ENCODE measurements at regions not wholly inside any gene's neighbourhood (a gene's known extent, or its start where the extent isn't known, plus 50 kb on each side); places are given as distances from the start of the nearest gene placed in this dataset.

DNA sequence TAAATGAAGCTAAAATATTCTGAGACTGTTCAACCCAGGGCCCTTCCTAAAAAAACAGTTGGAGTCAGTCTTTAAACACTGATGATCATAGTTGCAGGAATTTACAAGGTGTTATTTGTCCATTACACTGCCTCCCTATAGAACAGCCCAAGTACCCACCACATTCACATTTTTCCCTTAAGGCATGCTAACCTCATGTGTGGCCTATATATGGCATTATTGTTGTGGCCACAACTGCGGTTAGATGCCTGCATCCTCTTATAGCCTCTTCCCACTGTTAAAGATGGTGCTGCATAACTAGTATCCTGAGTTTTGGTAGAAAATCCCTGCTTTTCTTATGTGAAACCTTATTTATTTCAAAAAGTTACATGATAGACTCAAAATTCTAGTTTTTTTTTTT is 287.9 kb upstream of the SEMA3A start:
- DNase-seq (ENCODE audit: low spot score), result peak; percentile 49

DNA sequence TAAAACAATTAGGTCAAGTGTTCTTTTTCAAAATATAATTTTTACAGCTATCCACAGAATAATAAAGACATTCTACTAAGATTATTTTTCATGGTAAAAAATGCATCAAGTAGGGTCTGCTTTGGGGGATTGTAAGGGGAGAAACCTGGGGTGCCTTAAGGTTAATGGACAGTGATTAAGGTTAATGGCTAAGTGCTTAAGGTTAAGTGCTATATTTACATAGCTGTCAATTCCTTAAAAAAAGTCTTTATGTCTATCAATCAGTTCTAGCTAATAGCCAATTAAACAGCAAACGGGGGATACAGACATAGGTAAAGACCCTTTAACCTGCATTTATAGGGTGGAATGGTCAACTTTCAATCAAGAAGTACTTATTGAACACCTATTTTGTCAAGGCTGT is 284.5 kb upstream of the SEMA3A start:
- no peak for DNase-seq (ENCODE audit: low spot score)

DNA sequence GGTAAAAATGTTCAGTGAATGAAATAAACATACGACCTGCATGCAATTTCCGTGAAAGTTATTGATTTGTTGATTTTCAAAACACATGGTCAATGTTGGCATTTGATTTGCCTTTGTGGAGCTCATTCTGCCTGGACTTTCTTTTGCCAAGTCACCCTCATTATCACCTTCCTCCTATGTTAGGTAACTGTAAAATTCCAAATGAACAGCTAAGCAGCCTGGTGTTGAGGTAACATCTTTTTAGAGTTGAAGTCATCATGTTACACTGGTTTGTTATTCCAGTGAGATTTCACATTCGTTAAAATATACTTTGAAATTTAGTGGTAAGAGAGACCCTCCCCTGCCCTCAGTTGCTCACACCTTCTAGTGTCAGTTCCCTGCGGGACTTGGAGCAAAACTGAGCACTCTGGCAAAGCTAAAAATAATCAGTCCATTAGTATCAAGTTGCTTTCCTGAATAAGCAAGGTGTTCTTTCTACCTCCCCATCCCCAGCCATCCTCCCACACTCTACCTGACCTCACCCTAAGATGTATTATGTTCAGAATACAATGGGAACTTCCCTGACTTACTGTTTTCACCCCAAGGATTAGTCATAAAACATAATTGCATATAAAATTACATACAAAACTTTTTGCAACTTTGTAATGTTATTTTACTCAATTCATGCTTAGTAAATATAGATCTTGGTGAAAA is 283.3 kb upstream of the SEMA3A start:
- DNase-seq (ENCODE audit: low spot score), result no peak

DNA sequence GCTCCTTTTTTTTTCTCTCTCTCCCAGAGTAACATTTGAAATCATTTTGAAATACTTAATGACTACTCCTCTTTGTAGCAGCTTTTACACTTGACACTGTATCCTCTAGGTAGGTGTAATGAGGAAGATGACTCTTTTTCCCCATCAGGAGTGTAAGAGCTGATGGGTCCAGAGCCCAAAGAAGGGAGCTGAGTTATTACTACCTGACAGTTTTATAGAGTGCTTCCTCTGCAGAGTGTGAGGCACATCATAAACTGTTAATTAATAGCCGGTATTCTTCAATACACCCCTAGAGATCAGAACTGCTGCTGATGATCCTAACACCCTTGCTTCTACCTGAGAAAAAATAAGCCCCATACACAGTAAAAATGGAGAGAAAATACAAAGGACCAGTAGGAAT is 279.8 kb upstream of the SEMA3A start:
- DNase-seq (ENCODE audit: low spot score), result no peak

DNA sequence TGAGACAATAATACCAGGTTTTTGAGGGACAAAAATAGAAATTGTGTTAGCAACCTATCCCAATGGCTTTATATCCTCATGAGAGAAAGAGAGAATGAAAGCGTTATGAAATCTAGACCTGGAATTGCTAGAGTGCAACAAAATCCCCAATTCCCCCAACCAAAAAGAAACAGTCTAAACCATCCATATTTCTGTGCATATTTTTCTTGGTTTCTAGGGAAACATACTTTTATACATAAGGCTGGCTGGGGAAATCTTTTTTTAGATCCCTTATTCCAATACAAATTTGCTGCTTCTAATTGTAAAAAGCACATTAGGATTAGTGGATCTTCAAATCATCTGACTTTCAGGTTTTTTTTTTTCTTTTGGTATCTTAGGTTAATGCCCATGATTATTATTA is 277.0 kb upstream of the SEMA3A start:
- no peak for DNase-seq (ENCODE audit: low spot score)

DNA sequence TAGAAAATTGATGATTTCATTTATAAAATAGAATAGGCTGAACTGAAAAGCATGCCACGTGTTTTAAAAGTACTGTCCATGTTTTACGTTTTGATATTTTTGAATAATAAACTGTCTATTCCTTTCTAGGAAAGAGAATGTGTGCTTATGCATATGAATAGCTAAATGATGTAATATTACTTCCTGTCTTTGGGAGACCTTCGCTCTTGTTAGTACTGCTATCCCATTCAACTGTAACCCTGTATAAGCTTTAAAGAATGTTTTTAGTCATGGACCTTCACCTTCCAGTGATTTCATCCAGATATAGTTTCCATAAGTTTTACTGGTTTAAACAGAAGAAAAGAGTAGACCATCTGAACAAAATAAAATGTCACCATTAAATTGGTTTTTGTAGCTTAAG is 274.4 kb upstream of the SEMA3A start:
- no peak for DNase-seq (ENCODE audit: low spot score)

DNA sequence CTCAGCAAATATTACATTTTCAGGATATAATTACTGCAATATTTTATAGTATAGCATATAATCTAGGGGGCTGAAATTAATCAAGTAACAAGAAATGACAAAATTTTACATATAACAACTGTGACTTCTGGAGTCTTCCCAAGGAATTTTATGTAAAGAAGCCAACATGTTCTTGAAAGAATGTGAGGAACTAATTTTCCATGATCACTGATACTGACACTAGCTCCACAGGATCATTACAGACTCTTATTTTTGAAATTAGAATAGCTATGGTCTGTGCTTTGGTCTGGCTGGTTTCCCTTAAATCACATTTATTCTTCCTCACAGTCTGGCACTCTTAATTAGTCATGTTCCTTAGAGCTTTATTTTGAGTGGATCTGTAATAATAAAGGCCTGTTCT is 267.7 kb upstream of the SEMA3A start:
- DNase-seq (ENCODE audit: low spot score), result no peak

DNA sequence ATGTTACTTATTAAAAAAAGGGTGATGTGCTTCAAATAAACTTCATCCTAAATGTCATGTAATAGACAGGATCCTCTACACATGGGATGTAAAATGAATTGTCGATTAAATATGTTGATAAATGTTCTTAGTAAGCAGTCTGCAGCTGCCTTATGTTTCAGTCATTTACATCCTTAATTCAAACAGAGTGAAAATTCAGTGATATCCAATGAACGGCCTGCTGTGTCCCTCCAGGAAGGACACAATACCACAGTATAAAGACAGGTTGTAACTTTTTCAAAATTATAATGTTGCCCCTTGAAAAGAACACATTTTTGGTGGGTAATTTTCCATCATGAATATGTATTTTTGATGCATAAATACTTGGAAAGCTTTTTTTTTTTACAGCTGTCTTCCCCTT is 266.5 kb upstream of the SEMA3A start:
- no peak for DNase-seq (ENCODE audit: low spot score)

DNA sequence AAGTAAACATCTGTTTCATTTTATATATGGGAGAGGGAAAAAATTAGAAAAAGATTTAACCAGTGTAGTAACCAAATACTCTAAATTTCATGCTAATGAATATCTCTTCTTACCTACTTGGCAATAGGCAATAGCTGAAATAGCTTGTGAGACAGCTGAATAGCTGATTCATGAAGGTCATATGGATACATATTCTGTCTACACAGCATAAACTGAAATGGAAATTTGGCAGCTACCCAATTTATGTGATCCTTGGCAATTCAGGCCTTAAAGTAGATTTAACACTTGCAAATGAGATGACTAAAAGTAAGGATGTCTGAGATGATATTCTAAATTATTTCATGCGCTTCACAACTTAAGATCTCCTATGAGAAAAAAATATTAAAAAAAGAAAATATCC is 261.2 kb upstream of the SEMA3A start:
- DNase-seq (ENCODE audit: low spot score), result no peak

DNA sequence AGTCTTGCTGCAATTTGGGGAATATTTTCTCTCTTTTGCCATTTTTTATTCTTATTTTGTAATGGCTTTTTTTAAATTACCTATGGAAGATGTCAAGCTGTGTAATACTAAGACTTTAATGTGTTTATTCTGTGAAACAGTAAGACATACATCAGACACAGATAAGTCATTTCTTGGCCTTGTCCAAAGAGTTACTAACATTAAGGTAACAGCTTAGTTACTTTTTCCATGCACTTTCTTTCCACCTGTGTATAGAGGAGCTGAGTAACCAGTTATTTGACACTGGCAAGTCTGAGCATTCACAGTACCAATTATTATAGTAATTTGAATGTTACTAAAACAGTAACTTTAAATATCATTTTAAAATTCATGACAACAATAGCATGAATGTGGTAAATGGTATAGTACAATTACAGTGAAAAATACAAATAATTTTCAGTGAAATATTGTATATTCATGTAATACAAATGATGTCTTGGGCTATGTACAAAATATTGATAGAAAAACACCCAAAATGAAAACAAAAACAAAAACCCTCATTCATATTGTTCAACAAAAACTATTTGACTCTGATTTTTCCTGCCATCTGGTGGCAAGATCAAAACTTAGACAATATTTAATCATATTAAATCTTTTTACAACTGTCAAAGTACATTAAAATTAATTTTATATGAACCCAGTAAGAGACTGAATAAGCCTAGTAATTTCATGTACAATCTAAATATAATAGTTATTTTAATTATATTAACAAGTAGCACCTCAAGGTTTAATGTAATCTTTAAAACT is 259.8 kb upstream of the SEMA3A start:
- no peak for DNase-seq (ENCODE audit: low spot score)

DNA sequence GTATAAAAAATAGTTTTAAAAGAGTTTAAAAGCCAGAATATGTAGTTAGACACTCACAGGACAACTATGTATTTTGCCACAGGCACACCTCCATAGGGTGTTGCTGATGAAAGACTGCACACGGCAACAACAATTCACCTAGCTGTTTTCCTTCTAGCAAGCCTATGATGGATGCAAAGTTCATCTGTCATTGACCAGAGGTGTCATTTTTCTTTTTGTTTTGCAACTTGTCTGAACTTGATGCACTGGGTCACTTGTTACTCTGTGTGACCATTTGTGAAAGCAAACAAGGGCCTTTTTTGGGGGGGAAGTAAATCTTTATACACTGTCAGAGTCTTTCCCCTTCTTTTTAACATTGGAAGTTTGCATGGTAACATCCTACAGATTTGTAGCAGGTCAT is 258.0 kb upstream of the SEMA3A start:
- DNase-seq (ENCODE audit: low spot score), result no peak

DNA sequence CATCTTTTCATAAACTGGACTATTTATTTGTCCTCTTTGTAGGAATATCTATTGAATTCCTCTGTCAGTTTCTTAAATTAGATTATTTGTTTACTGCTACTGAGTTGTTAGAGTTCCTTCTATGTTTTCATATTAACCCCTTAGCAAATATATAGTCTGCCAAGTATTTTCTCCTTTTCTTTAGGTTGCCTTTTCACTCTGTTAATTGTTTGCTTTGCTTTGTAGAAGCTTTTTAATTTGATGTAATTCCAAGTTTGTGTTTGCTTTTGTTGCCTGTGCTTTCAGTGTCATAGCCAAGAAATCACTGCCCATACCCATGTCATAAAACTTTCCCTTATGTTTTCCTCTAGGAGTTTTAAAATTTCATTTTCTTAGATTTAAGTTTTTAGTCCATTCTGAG is 256.2 kb upstream of the SEMA3A start:
- no peak for DNase-seq (ENCODE audit: low spot score)

DNA sequence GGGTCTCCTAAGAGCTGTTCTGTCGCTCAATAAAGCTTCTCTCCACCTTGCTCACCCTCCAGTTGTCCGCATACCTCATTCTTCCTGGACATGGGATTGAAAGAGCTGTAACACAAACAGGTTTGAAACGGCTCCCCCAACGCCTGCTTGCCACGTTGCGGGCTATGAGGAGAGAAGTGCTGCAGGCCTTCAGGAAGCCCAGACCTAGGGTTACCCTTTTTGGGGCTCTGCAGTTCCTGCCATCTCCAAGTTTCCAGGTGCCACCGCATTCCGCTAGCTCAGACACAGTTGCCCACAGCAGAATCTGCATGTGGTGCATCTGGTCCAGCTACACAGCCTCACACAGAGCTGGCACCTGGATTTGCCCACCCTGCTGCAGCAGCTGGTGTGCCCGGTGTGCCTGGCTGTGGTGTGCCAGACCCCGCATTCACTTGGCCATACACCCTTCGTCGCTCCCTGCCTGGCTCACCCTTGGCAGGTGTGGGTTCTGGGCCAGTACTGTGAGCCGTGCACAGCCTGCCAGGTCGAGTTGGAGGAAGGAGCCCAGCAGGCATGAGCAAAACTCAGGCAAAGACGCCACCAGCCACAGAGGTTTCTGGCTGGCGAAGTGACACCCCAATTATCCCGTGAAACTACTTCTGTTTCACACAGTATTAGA is 253.2 kb upstream of the SEMA3A start:
- DNase-seq (ENCODE audit: low spot score), result no peak

DNA sequence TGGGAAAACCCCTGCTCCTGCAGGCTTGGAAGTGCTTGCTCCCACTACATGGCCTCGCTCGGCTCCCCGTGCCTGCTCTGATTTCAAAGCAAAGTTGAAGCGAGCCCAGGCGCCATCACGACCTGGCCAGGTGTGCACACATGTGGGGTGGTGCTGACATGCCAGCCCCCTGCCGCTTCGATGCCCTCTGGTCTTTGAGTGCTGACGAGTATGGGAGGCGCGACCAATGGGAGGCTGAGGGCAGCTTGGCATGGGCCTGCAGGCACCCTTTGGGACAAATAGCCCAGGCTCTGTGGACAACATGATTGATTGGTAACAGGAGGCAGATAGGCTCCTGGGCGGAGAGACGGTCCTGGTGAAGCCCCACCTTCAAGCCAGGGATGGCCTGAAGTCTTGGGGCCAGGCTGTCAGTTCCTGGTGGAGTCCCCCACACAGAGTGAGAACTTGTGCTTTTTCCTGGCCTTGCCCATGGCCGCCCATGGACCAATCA is 252.4 kb upstream of the SEMA3A start:
- no peak for DNase-seq (ENCODE audit: low spot score)

DNA sequence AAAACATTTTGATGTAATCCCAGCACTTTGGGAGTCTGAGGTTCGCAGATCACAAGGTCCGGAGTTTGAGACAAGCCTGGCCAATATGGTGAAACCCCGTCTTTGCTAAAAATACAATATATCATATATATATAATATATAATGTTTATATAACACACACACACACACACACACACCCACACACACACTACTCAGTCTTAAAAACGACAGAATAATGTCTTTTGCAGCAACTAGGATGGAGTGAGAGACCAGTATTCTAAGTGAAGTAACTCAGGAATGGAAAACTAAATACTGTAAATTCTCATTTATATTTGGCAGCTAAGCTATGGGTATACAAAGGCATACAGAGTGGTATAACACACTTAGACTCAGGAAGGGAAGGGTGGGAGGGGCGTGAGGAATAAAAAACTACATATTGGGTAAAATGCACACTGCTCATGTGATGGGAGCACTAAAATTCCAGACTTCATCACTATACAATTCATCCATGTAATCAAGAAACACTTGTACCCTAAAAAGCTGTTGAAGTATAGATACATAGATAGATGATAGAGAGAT is 231.2 kb upstream of the SEMA3A start:
- no peak for DNase-seq (ENCODE audit: low spot score)

DNA sequence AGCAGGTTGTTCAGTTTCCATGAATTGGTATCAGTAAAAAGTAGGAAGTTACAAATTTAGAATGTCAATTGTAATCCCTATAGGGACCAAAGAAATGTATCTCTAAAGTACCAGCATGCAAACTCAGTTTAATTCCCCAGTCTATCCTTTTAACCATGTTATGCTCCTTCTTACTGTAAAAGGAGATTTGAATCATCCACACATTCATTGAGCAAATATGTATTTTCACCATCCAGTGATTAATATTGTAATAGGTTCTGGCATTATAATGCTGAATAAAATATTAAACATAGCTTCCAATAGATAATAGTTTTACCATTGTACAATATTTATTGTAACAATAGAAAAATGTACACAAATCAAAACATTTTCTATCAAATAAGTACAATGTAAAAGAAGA is 228.2 kb upstream of the SEMA3A start:
- DNase-seq (ENCODE audit: low spot score), result no peak

DNA sequence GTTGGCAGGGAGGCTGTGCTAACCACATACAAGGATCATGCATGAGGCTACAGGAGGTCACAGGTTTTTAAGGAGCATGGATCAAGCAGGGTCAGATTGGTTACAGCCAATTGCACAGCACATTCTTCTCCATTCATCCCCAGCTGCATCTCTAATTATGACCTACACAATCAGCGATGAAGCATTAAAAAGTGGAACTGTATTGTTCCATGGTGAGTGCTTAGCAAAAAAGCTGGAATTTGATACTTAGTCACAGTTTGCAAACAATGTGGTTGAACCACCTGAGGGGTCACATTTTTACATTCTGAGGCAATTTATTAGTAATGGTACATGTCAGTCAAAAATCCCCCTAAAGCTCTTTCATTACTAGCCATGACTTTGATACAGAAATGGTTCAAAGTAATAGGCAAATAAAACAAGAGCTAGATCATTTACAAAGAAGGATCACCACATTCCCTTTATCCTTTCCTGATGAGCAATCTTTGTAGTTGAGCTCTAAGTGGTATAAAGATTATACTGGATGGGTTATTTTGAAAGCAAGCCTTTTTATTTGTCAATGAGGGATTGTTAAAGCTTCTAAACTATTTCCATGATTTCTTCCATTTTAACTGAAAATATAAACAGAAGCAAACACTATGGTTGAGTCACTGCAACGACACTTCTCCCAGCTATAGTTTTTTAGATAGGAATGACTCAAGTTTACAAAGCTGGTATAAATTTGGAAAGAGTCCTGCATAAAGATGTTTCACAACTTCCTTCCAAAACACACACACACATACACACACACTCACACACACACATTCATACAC is 217.8 kb upstream of the SEMA3A start:
- DNase-seq (ENCODE audit: low spot score), result peak; percentile 97

DNA sequence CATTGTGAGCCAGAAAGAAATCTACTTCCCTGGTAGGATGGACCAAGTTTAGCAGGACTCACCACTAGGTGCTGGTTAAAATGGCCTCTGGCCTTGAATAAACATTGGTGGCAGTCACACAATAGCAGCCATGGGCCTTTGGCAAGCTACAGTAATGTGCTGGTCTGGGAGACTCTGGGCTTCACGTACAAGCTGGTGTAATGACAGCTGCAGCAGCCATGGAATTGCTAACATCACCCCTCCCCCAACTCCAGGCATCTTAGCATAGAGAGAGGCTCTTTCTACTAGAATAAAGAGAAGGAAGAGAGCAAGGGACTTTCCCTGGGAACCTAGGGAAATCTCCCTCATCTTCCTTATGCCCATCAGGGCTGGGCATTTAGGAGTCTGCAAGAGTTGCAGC is 205.1 kb upstream of the SEMA3A start:
- DNase-seq (ENCODE audit: low spot score), result no peak

DNA sequence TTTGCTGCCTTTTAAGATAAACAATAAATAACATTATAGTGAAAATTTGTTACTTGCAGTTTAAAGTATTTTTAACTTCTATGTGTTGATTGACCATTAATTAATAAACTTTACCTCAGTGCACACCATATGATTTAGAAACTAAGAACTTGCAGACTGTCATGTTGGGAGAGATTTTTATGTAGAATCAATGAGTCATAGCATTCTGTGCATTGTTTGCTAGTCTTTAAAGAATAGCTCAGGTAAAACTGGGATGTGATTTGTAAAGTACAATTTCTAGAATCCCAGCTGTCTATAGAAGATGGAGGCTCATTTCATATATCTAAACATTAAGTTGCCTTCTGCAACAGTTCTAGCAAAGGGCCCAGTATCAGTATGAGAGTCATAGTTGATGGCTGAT is 199.6 kb upstream of the SEMA3A start:
- no peak for DNase-seq (ENCODE audit: low spot score)

DNA sequence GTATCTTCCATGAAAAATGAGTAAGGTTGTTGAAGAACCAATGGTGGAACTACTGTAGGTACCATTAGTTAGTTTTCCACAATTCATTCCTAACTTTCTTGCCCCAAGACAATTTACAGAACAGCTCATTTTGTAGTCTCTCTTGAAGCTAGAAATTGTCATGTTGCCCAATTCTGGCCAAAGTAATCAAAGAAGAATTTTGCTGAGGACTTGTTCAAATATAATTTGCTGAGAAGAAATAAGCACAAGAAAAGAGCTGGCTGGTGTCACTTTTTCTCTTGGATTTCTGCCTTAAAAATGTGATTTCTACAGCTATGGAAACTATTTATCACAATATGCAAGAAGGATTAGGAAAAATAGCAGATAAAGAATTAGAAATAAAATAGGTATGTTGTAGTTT is 199.2 kb upstream of the SEMA3A start:
- no peak for DNase-seq (ENCODE audit: low spot score)

DNA sequence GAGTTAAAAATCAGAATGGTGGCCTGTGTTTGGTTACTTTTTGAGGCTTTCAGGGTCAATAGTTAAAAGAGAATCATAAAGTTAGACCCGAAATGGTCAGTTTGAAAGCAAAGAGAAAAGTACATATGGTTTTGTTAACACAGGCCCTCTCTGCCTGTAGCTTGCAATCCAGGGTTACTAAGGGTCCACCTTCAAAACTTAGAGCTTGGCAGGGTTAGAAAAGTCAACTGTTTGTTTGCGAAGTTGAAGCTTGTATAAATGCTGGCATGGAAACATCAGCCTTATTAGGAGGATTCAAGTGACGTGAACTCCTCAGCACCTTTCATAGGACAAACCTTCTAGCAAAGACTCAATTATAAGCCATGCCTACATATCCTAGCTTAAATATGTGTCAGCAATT is 196.3 kb upstream of the SEMA3A start:
- no peak for DNase-seq (ENCODE audit: low spot score)

DNA sequence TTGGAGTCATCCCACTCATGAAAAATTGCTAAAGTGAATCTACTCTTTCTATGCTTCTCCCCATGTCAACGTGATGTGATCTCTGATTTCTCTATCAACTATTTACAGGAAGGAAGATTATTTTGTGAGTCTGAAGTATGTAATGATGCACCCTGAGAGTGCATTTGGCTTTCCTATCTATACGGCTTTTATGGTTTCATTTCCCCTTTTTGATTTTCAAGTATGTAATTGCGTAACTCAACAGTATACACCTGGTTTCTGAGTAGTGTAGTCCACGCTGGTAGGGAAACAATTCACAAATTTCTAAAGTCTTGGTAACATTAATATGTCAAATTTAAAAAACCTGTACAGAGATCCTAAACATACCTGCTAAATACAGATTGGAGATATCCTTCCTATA is 194.7 kb upstream of the SEMA3A start:
- no peak for DNase-seq (ENCODE audit: low spot score)

Data from SW480 (cell line).